Upper lobe of left lung (tissue), 6 donors: ENCODE measurements at regions not wholly inside any gene's neighbourhood (a gene's known extent, or its start where the extent isn't known, plus 50 kb on each side); places are given as distances from the start of the nearest gene placed in this dataset.

ENCODE experiments used
- ATAC-seq, 2 donors: fragments of 200-7000 bp; cut with Tn5 transposase; one replicate each; pipeline ENCODE4 v1.9.1; 2022; ENCODE audit warnings: mild to moderate bottlenecking in 2 of 2, moderate library complexity in 2 of 2; ENCODE audit not compliant: low FRiP score in 2 of 2
- DNase-seq, 2 donors: peaks; one replicate each; pipeline ENCODE4 v3.0.0-alpha.2; 2019 to 2020
- H3K27ac ChIP-seq, 4 donors: fragments of 200-600 bp; sonication (generic); one replicate each; pipeline ENCODE4 v1.5.1; 2016 to 2019
- H3K27me3 ChIP-seq, 4 donors: fragments of 200-600 bp; sonication (generic); one replicate each; pipeline ENCODE4 v1.5.1; 2017 to 2019
- H3K36me3 ChIP-seq, 4 donors: fragments of 200-600 bp; sonication (generic); one replicate each; pipeline ENCODE4 v1.5.1; 2016 to 2019
- H3K4me1 ChIP-seq, 4 donors: fragments of 200-600 bp; sonication (generic); one replicate each; pipeline ENCODE4 v1.5.1; 2018 to 2019
- H3K4me3 ChIP-seq, 4 donors: fragments of 200-600 bp; sonication (generic); one replicate each; pipeline ENCODE4 v1.5.1; 2017 to 2019; ENCODE audit warnings: mild to moderate bottlenecking in 2 of 4, moderate library complexity in 1 of 4
- H3K9me3 ChIP-seq, 4 donors: fragments of 200-600 bp; sonication (generic); one replicate each; pipeline ENCODE4 v1.5.1; 2018 to 2019
- CTCF ChIP-seq, 6 experiments: fragments of 450-650 bp in 4 of 6; fragments of 200-600 bp in 2 of 6; sonication (generic) in 2 of 6; IDR thresholded peaks; one replicate each; pipeline ENCODE4 v1.5.1; 2016 to 2019; ENCODE audit warnings: antibody characterized with exemption in 6 of 6
- EP300 ChIP-seq, 4 donors: sonication (generic); formaldehyde crosslinking; IDR thresholded peaks; one replicate each; pipeline ENCODE4 v1.5.1; 2017; ENCODE audit warnings: antibody characterized with exemption in 4 of 4, control low read depth in 2 of 4
- POLR2A ChIP-seq, 4 donors: fragments of 450-650 bp; IDR thresholded peaks; one replicate each; pipeline ENCODE4 v1.5.1; 2016 to 2017; ENCODE audit warnings: antibody characterized with exemption in 4 of 4, mild to moderate bottlenecking in 2 of 4
- POLR2AphosphoS5 ChIP-seq, 2 donors: sonication (generic); formaldehyde crosslinking; IDR thresholded peaks; one replicate each; pipeline ENCODE4 v1.5.1; 2017; ENCODE audit warnings: antibody characterized with exemption in 2 of 2
- WGBS, 2 donors: methylation state at CpG; one replicate each; pipeline ENCODE4 v1.1.5; 2017 to 2018; 5-methylcytosine and 5-hydroxymethylcytosine counted together
- donor health status: DM: no; HTN: no; CAD: no; lungs with moderate emphysema.
- donor health status: DM: no; HTN: yes; CAD: no; lungs with severe emphysema.

GRCh38 chr13:73365252-73365651, 306.4 kb downstream of the KLF5 start:
- H3K27ac ChIP-seq = no peak overlapping the region
- no peaks in the 10 kb centered on the region for H3K4me1 ChIP-seq

GRCh38 chr13:73364736-73365135, 305.9 kb downstream of the KLF5 start:
- TF ChIP-seq CTCF (IDR thresholded peaks at IDR 0.05) (no peak), POLR2A (IDR thresholded peaks at IDR 0.05) (no peak), EP300 (IDR thresholded peaks at IDR 0.05) (no peak), POLR2AphosphoS5 (IDR thresholded peaks at IDR 0.05) (no peak)
- H3K36me3 ChIP-seq = no peaks in the 10 kb centered on the region
- no peaks in the 10 kb centered on the region for H3K4me1 ChIP-seq
- H3K4me3 ChIP-seq = no peak overlapping the region
- H3K27ac ChIP-seq = no peak overlapping the region
- WGBS, 2 donors = 50 to 54% methylated on average over 3 of the region's 3 CpGs
- H3K9me3 ChIP-seq = no peaks in the 10 kb centered on the region
- ATAC-seq = no peak
- H3K27me3 ChIP-seq = no peaks in the 10 kb centered on the region
- DNase-seq = no peak

More at GRCh38 chr13:73365252-73365651, 306.4 kb downstream of the KLF5 start:
- H3K4me3 ChIP-seq = no peak overlapping the region
- no peaks in the 10 kb centered on the region for H3K36me3 ChIP-seq
- ATAC-seq (no peak), DNase-seq (no peak)
- H3K27me3 ChIP-seq = no peaks in the 10 kb centered on the region
- WGBS, 2 donors = 41 to 50% methylated on average over 3 of the region's 3 CpGs
- no peak for TF ChIP-seq CTCF (IDR thresholded peaks at IDR 0.05)
- TF ChIP-seq EP300 (IDR thresholded peaks at IDR 0.05) = no peak
- no peak for TF ChIP-seq POLR2A (IDR thresholded peaks at IDR 0.05)
- no peak for TF ChIP-seq POLR2AphosphoS5 (IDR thresholded peaks at IDR 0.05)
- H3K9me3 ChIP-seq = no peaks in the 10 kb centered on the region

- H3K9me3 ChIP-seq = no peaks in the 10 kb centered on the region
- DNase-seq = no peak
- no peak overlapping the region for H3K27ac ChIP-seq
- H3K4me3 ChIP-seq = no peak overlapping the region
- no peaks in the 10 kb centered on the region for H3K27me3 ChIP-seq
- TF ChIP-seq EP300 (IDR thresholded peaks at IDR 0.05) (no peak), POLR2AphosphoS5 (IDR thresholded peaks at IDR 0.05) (no peak), POLR2A (IDR thresholded peaks at IDR 0.05) (no peak), CTCF (IDR thresholded peaks at IDR 0.05) (no peak)
- no peaks in the 10 kb centered on the region for H3K4me1 ChIP-seq
- H3K36me3 ChIP-seq = no peaks in the 10 kb centered on the region
- ATAC-seq = no peak
Observed at GRCh38 chr13:73358606-73359095, 299.8 kb downstream of the KLF5 start.

GRCh38 chr13:73355134-73355533, 296.3 kb downstream of the KLF5 start:
- no peak overlapping the region for H3K27ac ChIP-seq
- H3K36me3 ChIP-seq = no peaks in the 10 kb centered on the region
- H3K27me3 ChIP-seq = no peaks in the 10 kb centered on the region
- no peak for DNase-seq
- TF ChIP-seq POLR2AphosphoS5 (IDR thresholded peaks at IDR 0.05) (no peak), EP300 (IDR thresholded peaks at IDR 0.05) (no peak), CTCF (IDR thresholded peaks at IDR 0.05) (no peak), POLR2A (IDR thresholded peaks at IDR 0.05) (no peak)
- no peaks in the 10 kb centered on the region for H3K4me1 ChIP-seq
- ATAC-seq = no peak
- no peaks in the 10 kb centered on the region for H3K9me3 ChIP-seq
- 80 to 86% methylated on average over 2 of the region's 2 CpGs for WGBS, 2 donors
- H3K4me3 ChIP-seq = no peak overlapping the region

- Histone ChIP-seq H3K36me3 (no peaks in the 10 kb centered on the region), H3K27me3 (no peaks in the 10 kb centered on the region), H3K4me3 (no peak overlapping the region), H3K27ac (no peak overlapping the region), H3K9me3 (no peaks in the 10 kb centered on the region), H3K4me1 (no peaks in the 10 kb centered on the region)
- TF ChIP-seq CTCF (IDR thresholded peaks at IDR 0.05) (no peak), EP300 (IDR thresholded peaks at IDR 0.05) (no peak), POLR2AphosphoS5 (IDR thresholded peaks at IDR 0.05) (no peak), POLR2A (IDR thresholded peaks at IDR 0.05) (no peak)
- WGBS, 2 donors = 61 to 81% methylated on average over 1 of the region's 1 CpG
- no peak for DNase-seq
- ATAC-seq = no peak
Observed at GRCh38 chr13:73351730-73352129, 292.9 kb downstream of the KLF5 start.
